B cell (primary cell): ENCODE measurements at regions not wholly inside any gene's neighbourhood (a gene's known extent, or its start where the extent isn't known, plus 50 kb on each side); places are given as distances from the start of the nearest gene placed in this dataset.

Experiments used
- ATAC-seq: fragments of 200-7000 bp; cut with Tn5 transposase; one replicate; pipeline ENCODE4 v1.10.0; 2021; ENCODE audit warnings: low read depth, mild to moderate bottlenecking, moderate number of reproducible peaks, moderate library complexity
- CTCF ChIA-PET: fragments of 350-600 bp; sonication (Branson Sonifier 250); formaldehyde crosslinking; loops from one replicate; lab custom pipeline; 2021; ENCODE audit warnings: antibody characterized with exemption, inconsistent platforms; lab: Charles Lee
- POLR2A ChIA-PET: fragments of 350-600 bp; sonication (Branson Sonifier 250); formaldehyde crosslinking; loops from one replicate; lab custom pipeline; 2021; ENCODE audit warnings: antibody characterized with exemption; lab: Charles Lee
- DNase-seq: peaks from one replicate; pipeline ENCODE4 v3.0.0; 2013
- H2AFZ ChIP-seq: 2 replicates; pipeline ENCODE4 v1.6.1; 2012; ENCODE audit warnings: mild to moderate bottlenecking, low read depth, low read length; ENCODE audit not compliant: insufficient read depth, poor library complexity, severe bottlenecking
- H3K27ac ChIP-seq, 2 donors: 1 replicate in 1 of 2; 2 replicates in 1 of 2; pipeline ENCODE4 v1.5.1; 2012 to 2013; ENCODE audit warnings: low read length in 2 of 2, mild to moderate bottlenecking in 2 of 2, moderate library complexity in 1 of 2
- H3K27me3 ChIP-seq, 4 experiments: fragments of 200-600 bp in 1 of 4; sonication (generic) in 1 of 4; replicated peaks in 1 of 4; 1 replicate in 2 of 4; 2 replicates in 2 of 4; pipeline versions ENCODE4 v1.6.1 to v1.7.0; 2013 to 2016; ENCODE audit warnings: low read length in 3 of 4, mild to moderate bottlenecking in 2 of 4, mixed read lengths in 1 of 4, moderate library complexity in 1 of 4; ENCODE audit not compliant: insufficient read depth in 4 of 4, control insufficient read depth in 3 of 4; ENCODE audit errors: control extremely low read depth in 1 of 4
- H3K36me3 ChIP-seq, 2 experiments: replicated peaks in 1 of 2; 1 replicate in 1 of 2; 2 replicates in 1 of 2; pipeline versions ENCODE4 v1.6.1 to v1.7.1; 2013; ENCODE audit warnings: low read length in 1 of 2; ENCODE audit not compliant: insufficient read depth in 2 of 2, control insufficient read depth in 1 of 2; ENCODE audit errors: control extremely low read depth in 1 of 2, extremely low read depth in 1 of 2
- H3K4me1 ChIP-seq, 2 donors: fragments of 200-600 bp in 1 of 2; sonication (generic) in 1 of 2; 1 replicate in 1 of 2; 2 replicates in 1 of 2; pipeline versions ENCODE4 v1.5.1 to v1.6.1; 2013 to 2017; ENCODE audit warnings: low read length in 2 of 2; ENCODE audit not compliant: control insufficient read depth in 2 of 2, insufficient read depth in 2 of 2
- H3K4me2 ChIP-seq: replicated peaks from 2 replicates; pipeline ENCODE3; 2012; ENCODE audit warnings: mild to moderate bottlenecking, low read depth, low read length; ENCODE audit not compliant: poor library complexity, severe bottlenecking
- H3K4me3 ChIP-seq, 5 experiments: fragments of 200-600 bp in 1 of 5; sonication (generic) in 1 of 5; 1 replicate in 3 of 5; 2 replicates in 2 of 5; pipeline versions ENCODE4 v1.5.1 to v1.7.0; 2011 to 2016; ENCODE audit warnings: low read length in 4 of 5, mild to moderate bottlenecking in 4 of 5, low read depth in 2 of 5, control low read depth in 1 of 5, moderate library complexity in 1 of 5; ENCODE audit not compliant: insufficient read depth in 1 of 5; ENCODE audit errors: control extremely low read depth in 1 of 5, extremely low read depth in 1 of 5
- H3K79me2 ChIP-seq: fragments of 200-600 bp; sonication (generic); one replicate; pipeline ENCODE4 v1.6.0; 2016; ENCODE audit warnings: low read length; ENCODE audit not compliant: control insufficient read depth, insufficient read depth
- H3K9ac ChIP-seq: fragments of 200-600 bp; sonication (generic); 2 replicates; pipeline ENCODE4 v1.6.1; 2017; ENCODE audit warnings: mild to moderate bottlenecking, low read length, moderate library complexity
- H3K9me3 ChIP-seq, 3 donors: one replicate each; pipeline versions ENCODE4 v1.6.1 to v1.7.1; 2013; ENCODE audit warnings: low read length in 2 of 3; ENCODE audit not compliant: control insufficient read depth in 2 of 3, insufficient read depth in 1 of 3; ENCODE audit errors: control extremely low read depth in 1 of 3
- H4K20me1 ChIP-seq: 2 replicates; pipeline ENCODE4 v1.6.0; 2012; ENCODE audit warnings: mild to moderate bottlenecking, low read length; ENCODE audit not compliant: insufficient read depth, control insufficient read depth, poor library complexity, severe bottlenecking
- H3K27ac Mint-ChIP-seq: one replicate; pipeline ENCODE4 v1.8.0; 2021; ENCODE audit warnings: mixed read lengths
- H3K27me3 Mint-ChIP-seq: one replicate; pipeline ENCODE4 v1.8.0; 2021; ENCODE audit warnings: mixed read lengths
- H3K4me1 Mint-ChIP-seq: one replicate; pipeline ENCODE4 v1.8.0; 2021; ENCODE audit warnings: mixed read lengths
- H3K4me3 Mint-ChIP-seq: one replicate; pipeline ENCODE4 v1.8.0; 2021; ENCODE audit warnings: mixed read lengths
- H3K9me3 Mint-ChIP-seq: one replicate; pipeline ENCODE4 v1.8.0; 2022; ENCODE audit warnings: mixed read lengths; ENCODE audit not compliant: insufficient read depth
- CTCF ChIP-seq: fragments of 200-600 bp; IDR thresholded peaks from one replicate; pipeline ENCODE4 v1.8.0; 2022; ENCODE audit warnings: antibody characterized with exemption, mild to moderate bottlenecking
- EZH2 ChIP-seq: IDR thresholded peaks from 2 replicates; pipeline ENCODE4 v1.6.1; 2012; ENCODE audit warnings: borderline replicate concordance, low read depth, mild to moderate bottlenecking, moderate library complexity, low read length; ENCODE audit not compliant: insufficient read depth, poor library complexity, severe bottlenecking
- WGBS: methylation state at CpG from one replicate; pipeline ENCODE4 v1.1.5; 2013; ENCODE audit warnings: missing lambda C conversion rate; ENCODE audit not compliant: insufficient coverage; 5-methylcytosine and 5-hydroxymethylcytosine counted together
- intact Hi-C: fragments of 100-400 bp; cut with micrococcal nuclease; formaldehyde crosslinking; loops from one replicate; pipeline ENCODE4 v1.10.0; 2022

- Histone ChIP-seq H3K27ac (no peak overlapping the region), H3K79me2 (no peaks in the 10 kb centered on the region), H2AFZ (no peak overlapping the region), H3K9me3 (peaks cover 0 to 7% (median 2%) of the 10 kb centered on the region in 3 donors), H3K27me3 (no peaks in the 10 kb centered on the region), H3K4me1 (no peaks in the 10 kb centered on the region), H3K9ac (no peak overlapping the region), H3K36me3 (no peaks in the 10 kb centered on the region), H3K4me2 (no peak overlapping the region), H4K20me1 (no peaks in the 10 kb centered on the region), H3K4me3 (no peak overlapping the region)
- TF ChIP-seq EZH2, result no peak
- no peak for TF ChIP-seq CTCF
- H3K4me3 Mint-ChIP-seq, result no peak overlapping the region
- 100% methylated on average over 1 of the region's 3 CpGs for WGBS
- DNase-seq (no peak), ATAC-seq (no peak)
- H3K27me3 Mint-ChIP-seq, result no peaks in the 10 kb centered on the region
- H3K4me1 Mint-ChIP-seq, result no peaks in the 10 kb centered on the region
- intact Hi-C loops, result no loop called here
- no peak overlapping the region for H3K27ac Mint-ChIP-seq
- POLR2A ChIA-PET, result no interaction called here
- peaks cover 6% of the 10 kb centered on the region for H3K9me3 Mint-ChIP-seq
- CTCF ChIA-PET, result no interaction called here
Measured at GRCh38 chr6:81148751-81149150, 603.7 kb downstream of the TENT5A start.

DNA sequence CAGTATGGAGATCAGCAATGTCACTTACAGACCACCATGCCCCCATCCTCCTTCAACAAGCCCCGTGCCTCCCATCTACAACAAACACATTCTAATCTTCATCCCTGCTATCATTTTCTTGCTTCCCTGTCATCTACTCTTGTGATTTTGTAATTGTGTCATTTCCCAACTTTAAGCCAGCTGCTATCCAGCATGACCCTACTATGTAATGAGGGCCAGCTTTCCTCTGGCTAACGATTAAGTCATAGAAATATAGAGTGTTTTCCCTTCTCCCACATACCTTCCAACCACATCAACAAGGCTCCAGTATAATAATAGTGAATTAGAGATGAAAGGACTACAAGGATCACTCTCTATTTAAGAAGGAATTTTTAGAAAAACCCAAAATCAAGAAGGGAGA is 607.0 kb downstream of the TENT5A start:
- Histone ChIP-seq H3K27me3 (no peaks in the 10 kb centered on the region), H3K9ac (no peak overlapping the region), H3K4me3 (no peak overlapping the region), H3K79me2 (no peaks in the 10 kb centered on the region), H3K4me1 (no peaks in the 10 kb centered on the region), H4K20me1 (no peaks in the 10 kb centered on the region), H3K36me3 (no peaks in the 10 kb centered on the region), H2AFZ (no peak overlapping the region), H3K27ac (no peak overlapping the region), H3K4me2 (no peak overlapping the region), H3K9me3 (peaks cover 0 to 3% (median 0%) of the 10 kb centered on the region in 3 donors)
- TF ChIP-seq EZH2 (no peak), CTCF (no peak)
- no peak for ATAC-seq
- Mint-ChIP-seq H3K4me3 (no peak overlapping the region), H3K9me3 (no peaks in the 10 kb centered on the region), H3K27me3 (no peaks in the 10 kb centered on the region), H3K4me1 (no peaks in the 10 kb centered on the region), H3K27ac (no peak overlapping the region)
- intact Hi-C loops, result no loop called here
- DNase-seq, result no peak
- POLR2A ChIA-PET, result no interaction called here
- CTCF ChIA-PET, result no interaction called here
- WGBS, result no CpG with 5 or more reads among the region's 2 CpGs
